LNCaP clone FGC (cell line): ENCODE measurements at regions not wholly inside any gene's neighbourhood (a gene's known extent, or its start where the extent isn't known, plus 50 kb on each side); places are given as distances from the start of the nearest gene placed in this dataset.

Source experiments
- DNase-seq: peaks from one replicate; pipeline ENCODE4 v3.0.0-alpha.2; 2011; ENCODE audit warnings: low read depth
- H3K4me3 ChIP-seq: 2 replicates; pipeline ENCODE4 v1.5.1; 2011; ENCODE audit warnings: mild to moderate bottlenecking, low read depth, low read length, control low read depth
- CTCF ChIP-seq: IDR thresholded peaks from 2 replicates; pipeline ENCODE4 v1.5.1; 2012; ENCODE audit warnings: mild to moderate bottlenecking; ENCODE audit not compliant: control insufficient read depth, insufficient read depth; ENCODE audit errors: extremely low read depth

- DNase-seq = no peak
- no peak overlapping the region for H3K4me3 ChIP-seq
- TF ChIP-seq CTCF = no peak
These were observed 85.1 kb downstream of the CTAGE1 start for GRCh38 chr18:22332590-22332989.

- TF ChIP-seq CTCF = no peak
- DNase-seq = no peak
- H3K4me3 ChIP-seq = no peak overlapping the region
These were observed 87.2 kb downstream of the CTAGE1 start for GRCh38 chr18:22330508-22330907.

GRCh38 chr18:22325396-22325795 is 92.3 kb downstream of the CTAGE1 start:
- no peak overlapping the region for H3K4me3 ChIP-seq
- TF ChIP-seq CTCF = no peak
- DNase-seq = no peak

- DNase-seq = no peak
- H3K4me3 ChIP-seq = no peak overlapping the region
- 0 out of 2 replicates have a peak, but pooled peaks have one; percentile 4 for TF ChIP-seq CTCF
These were observed 93.3 kb downstream of the CTAGE1 start for GRCh38 chr18:22324191-22325131.

- TF ChIP-seq CTCF = no peak
- DNase-seq = no peak
- H3K4me3 ChIP-seq = no peak overlapping the region
These were observed 95.4 kb downstream of the CTAGE1 start for GRCh38 chr18:22322243-22322691.

- no peak for DNase-seq
- TF ChIP-seq CTCF = no peak
- no peak overlapping the region for H3K4me3 ChIP-seq
These were observed 96.9 kb downstream of the CTAGE1 start for GRCh38 chr18:22320771-22321170.
